ENCODE measurements at regions not wholly inside any gene's neighbourhood (a gene's known extent, or its start where the extent isn't known, plus 50 kb on each side); places are given as distances from the start of the nearest gene placed in this dataset.

GRCh38 chr15:81572190-81572589, 198.2 kb upstream of the TMC3 start:
- Histone ChIP-seq H3K27ac (no peak overlapping the region), H3K36me3 (no peaks in the 10 kb centered on the region), H3K9me3 (no peaks in the 10 kb centered on the region), H3K4me3 (no peak overlapping the region), H3K4me1 (peaks cover 0 to 3% (median 0%) of the 10 kb centered on the region in 3 donors), H3K27me3 (no peaks in the 10 kb centered on the region)
- no peak for DNase-seq
- intact Hi-C loops (cut with DNase I) = no loop called here
- no peak for TF ChIP-seq POLR2A (IDR thresholded peaks at IDR 0.05)
- TF ChIP-seq, protein P1, sequence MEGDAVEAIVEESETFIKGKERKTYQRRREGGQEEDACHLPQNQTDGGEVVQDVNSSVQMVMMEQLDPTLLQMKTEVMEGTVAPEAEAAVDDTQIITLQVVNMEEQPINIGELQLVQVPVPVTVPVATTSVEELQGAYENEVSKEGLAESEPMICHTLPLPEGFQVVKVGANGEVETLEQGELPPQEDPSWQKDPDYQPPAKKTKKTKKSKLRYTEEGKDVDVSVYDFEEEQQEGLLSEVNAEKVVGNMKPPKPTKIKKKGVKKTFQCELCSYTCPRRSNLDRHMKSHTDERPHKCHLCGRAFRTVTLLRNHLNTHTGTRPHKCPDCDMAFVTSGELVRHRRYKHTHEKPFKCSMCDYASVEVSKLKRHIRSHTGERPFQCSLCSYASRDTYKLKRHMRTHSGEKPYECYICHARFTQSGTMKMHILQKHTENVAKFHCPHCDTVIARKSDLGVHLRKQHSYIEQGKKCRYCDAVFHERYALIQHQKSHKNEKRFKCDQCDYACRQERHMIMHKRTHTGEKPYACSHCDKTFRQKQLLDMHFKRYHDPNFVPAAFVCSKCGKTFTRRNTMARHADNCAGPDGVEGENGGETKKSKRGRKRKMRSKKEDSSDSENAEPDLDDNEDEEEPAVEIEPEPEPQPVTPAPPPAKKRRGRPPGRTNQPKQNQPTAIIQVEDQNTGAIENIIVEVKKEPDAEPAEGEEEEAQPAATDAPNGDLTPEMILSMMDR (IDR thresholded peaks at IDR 0.05) = no peak

DNA sequence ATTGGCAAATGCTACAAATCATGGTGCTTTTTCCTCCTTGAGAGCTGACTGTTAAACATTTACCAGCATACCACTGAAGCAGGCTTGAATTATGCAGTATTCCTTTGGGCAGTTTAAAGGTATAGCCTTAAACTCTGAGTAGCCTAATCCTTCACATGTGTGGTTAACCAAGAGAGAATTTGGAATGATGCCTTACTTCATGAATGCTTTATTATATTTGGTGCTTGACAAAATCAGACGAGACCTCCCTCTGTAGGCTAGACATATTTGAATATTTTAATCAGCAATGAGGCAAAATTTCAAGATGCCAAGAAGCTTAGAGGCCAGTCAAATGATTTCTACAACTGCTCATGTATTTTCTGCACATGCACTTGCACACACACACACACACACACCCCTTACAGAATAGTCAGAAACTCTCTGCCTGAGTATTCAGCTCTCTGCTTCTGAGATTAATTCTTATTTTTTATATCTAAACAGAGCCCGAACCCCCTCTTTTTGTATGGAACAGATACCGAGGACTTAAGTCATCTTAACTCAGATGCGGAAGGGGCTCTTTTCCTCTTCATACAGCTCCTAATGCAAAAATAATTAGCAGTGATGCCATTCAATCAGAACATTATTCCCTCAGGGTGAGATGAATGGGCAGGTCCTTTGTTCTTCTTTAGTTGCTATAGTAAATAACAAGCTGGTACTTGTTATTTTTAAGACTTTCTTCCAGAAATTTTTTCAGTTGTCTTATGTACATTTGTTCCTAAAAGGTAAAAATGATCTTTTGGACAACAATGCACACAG, 195.5 kb upstream of the TMC3 start:
- Histone ChIP-seq H3K4me3 (no peak overlapping the region), H3K27me3 (no peaks in the 10 kb centered on the region), H3K4me1 (no peaks in the 10 kb centered on the region), H3K36me3 (no peaks in the 10 kb centered on the region), H3K27ac (no peak overlapping the region), H3K9me3 (no peaks in the 10 kb centered on the region)
- intact Hi-C loops (cut with DNase I) = no loop called here
- whole genome bisulfite sequencing, 2 donors = 40 to 42% methylated on average over 4 of the region's 4 CpGs
- DNase-seq = no peak
- TF ChIP-seq POLR2A (IDR thresholded peaks at IDR 0.05) = no peak
- TF ChIP-seq, protein P1 (IDR thresholded peaks at IDR 0.05) = no peak

DNA sequence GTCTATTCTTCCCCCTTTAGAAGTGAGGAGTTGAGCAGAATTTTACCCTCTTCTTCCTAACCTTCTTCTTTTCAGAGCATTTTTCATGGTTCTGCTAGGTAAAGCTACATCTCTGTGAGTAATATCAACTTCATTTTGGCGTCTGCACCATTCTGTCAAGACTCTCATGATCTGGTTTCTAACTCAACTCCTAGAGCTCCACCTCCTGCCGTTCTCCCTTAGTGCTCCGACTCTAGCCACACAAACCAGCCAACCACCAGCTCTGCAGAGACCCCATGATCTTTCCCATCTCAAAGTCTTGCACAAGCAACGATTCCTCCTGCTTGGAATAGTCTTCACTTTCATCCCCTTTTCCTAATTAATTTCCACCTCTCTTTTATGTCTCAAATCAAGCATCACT, 193.9 kb upstream of the TMC3 start:
- 76 to 78% methylated on average over 4 of the region's 4 CpGs for WGBS, 2 donors
- Histone ChIP-seq H3K27ac (no peak overlapping the region), H3K4me1 (no peaks in the 10 kb centered on the region), H3K27me3 (no peaks in the 10 kb centered on the region), H3K4me3 (no peak overlapping the region), H3K9me3 (no peaks in the 10 kb centered on the region), H3K36me3 (no peaks in the 10 kb centered on the region)
- no peak for DNase-seq
- intact Hi-C loops (cut with DNase I) = no loop called here
- TF ChIP-seq, protein P1 (IDR thresholded peaks at IDR 0.05) = no peak
- no peak for TF ChIP-seq POLR2A (IDR thresholded peaks at IDR 0.05)

DNA sequence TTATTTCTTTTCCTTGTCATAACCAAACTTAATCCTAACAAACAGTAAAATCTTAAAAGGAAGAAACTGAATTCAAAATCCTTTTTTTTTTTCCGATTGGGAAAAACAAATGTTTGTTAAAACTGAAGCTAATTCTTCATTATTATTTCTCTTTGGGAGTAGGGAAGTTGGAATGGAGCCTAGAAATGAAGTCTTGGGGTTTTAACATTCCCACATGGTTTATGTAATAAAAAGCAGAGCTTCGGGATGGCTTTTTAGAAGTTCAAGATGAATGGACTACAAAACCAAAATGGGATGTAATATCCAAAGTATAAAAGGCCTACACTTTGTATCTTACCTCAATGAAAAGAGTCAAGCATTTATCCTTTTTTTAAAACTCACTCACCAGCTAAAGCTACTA, 189.0 kb upstream of the TMC3 start:
- 44 to 57% methylated on average over 2 of the region's 2 CpGs for WGBS, 2 donors
- Histone ChIP-seq H3K27ac (no peak overlapping the region), H3K4me3 (no peak overlapping the region), H3K36me3 (no peaks in the 10 kb centered on the region), H3K4me1 (no peaks in the 10 kb centered on the region), H3K9me3 (no peaks in the 10 kb centered on the region), H3K27me3 (no peaks in the 10 kb centered on the region)
- no peak for DNase-seq
- intact Hi-C loops (cut with DNase I) = no loop called here
- TF ChIP-seq, protein P1 (IDR thresholded peaks at IDR 0.05) = no peak
- TF ChIP-seq POLR2A (IDR thresholded peaks at IDR 0.05) = no peak

DNA sequence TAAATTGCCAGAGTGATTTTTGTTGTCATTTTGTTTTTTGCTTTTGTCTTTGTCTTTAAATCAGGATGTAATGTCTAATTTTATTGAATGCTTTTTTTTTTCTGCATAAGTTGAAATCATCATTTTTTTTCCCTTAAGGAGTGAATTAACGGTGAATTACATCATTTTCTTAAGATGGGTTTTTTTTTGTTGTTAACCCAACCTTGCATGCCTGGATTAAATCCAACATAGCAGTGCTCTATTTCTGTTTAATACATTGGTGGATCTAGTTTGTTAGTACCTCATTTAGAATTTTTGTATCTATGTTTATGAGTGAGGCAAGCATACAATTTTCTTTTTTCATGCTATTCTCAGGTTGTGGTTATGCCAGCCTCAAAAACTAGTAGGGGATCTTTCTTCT, 186.4 kb upstream of the TMC3 start:
- intact Hi-C loops (cut with DNase I) = no loop called here
- 63 to 65% methylated on average over 1 of the region's 1 CpG for WGBS, 2 donors
- Histone ChIP-seq H3K4me3 (no peak overlapping the region), H3K4me1 (no peaks in the 10 kb centered on the region), H3K27ac (no peak overlapping the region), H3K36me3 (no peaks in the 10 kb centered on the region), H3K9me3 (no peaks in the 10 kb centered on the region), H3K27me3 (no peaks in the 10 kb centered on the region)
- DNase-seq = no peak
- no peak for TF ChIP-seq POLR2A (IDR thresholded peaks at IDR 0.05)
- TF ChIP-seq, protein P1 (IDR thresholded peaks at IDR 0.05) = no peak

Measured in esophagus squamous epithelium (tissue), 5 donors.